ENCODE measurements at regions not wholly inside any gene's neighbourhood (a gene's known extent, or its start where the extent isn't known, plus 50 kb on each side); places are given as distances from the start of the nearest gene placed in this dataset.
A peak's percentile ranks its signal among the peaks of the same experiment; 100 is the strongest.

DNA sequence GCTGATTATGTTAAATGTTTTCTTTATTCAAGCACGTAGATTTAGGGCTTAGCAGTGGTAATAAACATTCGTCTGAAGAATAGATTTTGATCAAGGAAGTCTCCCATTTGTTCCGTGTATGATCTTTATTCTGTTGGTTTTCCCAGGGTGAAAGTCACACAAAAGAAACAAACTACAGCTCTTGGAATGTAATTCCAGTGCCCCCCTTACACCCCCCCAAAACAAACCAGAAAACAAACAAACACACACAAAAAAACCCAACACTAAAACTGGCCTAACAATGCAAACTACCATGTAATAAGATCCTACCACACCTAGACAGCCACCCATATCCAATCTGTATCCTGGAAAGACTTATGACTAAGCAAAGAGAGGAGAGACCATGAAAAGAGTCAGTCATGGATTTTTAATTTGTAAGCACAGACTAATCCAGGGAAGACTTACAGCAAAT, 196.2 kb upstream of the ELL2 start:
- no peak for DNase-seq

DNA sequence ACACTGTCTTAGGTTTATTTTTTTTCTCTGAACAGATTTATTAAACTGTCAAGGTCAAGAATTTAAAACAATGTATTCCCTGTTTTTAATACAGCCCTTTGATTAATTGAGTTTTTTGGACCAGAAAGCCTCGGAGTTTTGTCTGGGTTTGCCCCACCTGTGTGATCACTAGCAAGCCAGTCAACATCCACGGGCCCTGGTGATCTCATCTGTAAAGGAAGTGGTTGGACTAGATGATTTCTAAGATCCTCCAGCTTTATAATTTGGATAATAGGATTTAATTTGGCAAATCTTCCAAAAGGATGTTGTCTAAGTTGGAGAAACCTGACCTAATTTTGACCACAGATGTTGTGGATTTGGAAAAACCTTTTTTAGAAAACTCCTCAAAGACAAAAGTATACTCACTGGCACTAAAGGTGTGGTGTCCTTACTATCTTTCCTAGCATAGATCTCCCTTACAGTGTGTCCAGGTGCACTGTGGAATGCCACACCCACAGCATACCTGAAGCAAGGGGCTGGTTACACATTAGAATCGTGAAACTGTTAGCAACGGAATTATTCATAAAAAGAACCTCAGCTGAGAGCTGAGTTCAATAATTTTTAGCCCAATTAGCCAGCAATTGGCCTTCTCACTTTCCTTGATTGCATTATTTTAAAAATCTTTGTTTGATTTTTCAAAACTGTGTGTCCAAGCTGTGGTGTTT, 195.6 kb upstream of the ELL2 start:
- peak; percentile 1 for DNase-seq

DNA sequence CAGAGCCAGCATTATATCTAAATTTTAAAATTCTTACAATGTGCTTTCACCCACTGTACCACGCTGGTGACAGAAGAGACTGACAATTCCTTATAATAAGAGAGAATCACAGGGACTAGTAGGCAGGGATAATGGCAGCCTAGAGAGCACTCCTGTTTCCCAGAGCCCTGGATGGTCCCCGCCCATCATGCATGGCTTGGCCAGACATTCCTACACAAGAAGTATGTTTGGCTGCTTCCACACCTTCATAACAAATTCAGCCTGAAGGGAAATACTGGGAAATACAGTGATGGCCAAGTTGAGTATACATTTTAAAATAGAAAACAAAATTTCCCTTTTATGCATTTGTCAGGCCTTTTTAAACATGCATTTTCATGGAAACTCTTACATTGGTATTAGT, 193.5 kb upstream of the ELL2 start:
- no peak for DNase-seq

GRCh38 chr5:96151891-96152290, 190.2 kb upstream of the ELL2 start:
- DNase-seq = no peak

- DNase-seq = no peak
Measured at GRCh38 chr5:96150007-96150406, 188.4 kb upstream of the ELL2 start.

DNA sequence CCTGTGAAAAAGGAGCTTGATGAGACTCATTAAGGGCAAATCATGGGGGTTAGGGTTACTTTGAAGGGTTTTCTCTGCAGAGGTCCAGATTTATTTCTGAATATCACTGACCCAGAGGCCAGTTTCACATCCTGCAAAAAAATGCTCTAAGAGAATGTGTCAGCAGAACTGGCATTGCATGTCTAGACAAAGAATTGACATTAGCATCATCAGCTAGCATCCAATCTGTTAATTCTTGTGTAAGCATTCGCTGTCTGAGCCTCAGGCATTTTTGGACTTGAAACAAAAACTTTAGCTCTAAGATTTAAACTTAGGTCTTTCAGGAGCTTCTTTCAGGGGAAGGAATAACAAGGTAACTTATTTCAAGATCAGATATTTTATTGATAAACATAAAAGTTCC, 187.9 kb upstream of the ELL2 start:
- no peak for DNase-seq

- DNase-seq = no peak
Measured at GRCh38 chr5:96149021-96149420, 187.4 kb upstream of the ELL2 start.

GRCh38 chr5:96148376-96148775, 186.7 kb upstream of the ELL2 start:
- no peak for DNase-seq

- DNase-seq = no peak
Measured at GRCh38 chr5:96147866-96148265, 186.2 kb upstream of the ELL2 start.

- DNase-seq = no peak
Measured at GRCh38 chr5:96146675-96147074, 185.0 kb upstream of the ELL2 start.

DNA sequence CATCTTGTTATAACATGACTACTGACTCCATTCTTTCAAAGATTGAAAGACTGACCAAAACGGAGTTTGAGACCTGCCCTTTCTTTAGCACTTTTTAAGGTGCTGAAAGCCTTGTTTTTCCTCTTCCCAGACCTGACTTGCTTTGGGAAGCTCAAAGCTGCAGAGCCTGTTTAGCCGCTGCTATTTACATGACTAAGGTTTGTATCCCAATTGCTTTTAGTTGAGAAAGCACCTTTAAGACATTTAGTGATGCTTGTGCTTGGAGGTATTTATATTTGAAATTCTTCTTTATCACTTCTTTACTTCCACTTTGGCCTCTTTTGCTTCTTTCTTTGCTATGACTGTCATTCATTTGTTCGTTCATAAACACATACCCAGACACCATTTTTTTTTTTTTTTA, 182.6 kb upstream of the ELL2 start:
- no peak for DNase-seq

- DNase-seq = no peak
Measured at GRCh38 chr5:96143450-96143849, 181.8 kb upstream of the ELL2 start.

DNA sequence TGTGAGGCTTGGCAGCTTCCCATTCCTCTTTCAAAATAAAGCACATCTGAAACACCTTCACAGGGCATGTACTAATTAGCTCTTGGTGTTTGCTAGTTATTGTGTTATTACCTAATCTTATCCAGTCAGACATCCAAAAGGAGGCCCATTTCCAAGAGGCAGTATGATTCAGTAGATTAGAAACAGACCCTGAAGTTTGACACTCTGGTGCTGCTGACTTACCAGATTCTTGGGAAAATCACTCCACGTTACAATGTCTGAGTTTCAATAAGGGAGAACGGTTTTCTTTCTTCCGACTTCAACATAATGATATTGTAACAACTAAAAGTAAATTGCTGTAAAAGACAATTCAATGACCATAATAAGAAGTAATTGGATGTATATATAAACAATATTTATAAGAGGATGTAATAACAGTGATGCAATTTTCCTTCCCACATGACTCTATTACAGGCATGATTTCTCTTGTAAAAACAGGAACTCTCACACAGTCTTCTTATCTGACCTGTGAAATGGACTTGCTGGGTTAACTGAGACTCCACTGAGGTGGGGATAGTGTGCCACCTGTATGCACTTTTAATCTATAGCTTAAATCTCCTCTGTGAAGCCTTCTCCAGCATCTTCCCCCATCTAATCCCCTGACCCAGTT, 181.3 kb upstream of the ELL2 start:
- no peak for DNase-seq

DNA sequence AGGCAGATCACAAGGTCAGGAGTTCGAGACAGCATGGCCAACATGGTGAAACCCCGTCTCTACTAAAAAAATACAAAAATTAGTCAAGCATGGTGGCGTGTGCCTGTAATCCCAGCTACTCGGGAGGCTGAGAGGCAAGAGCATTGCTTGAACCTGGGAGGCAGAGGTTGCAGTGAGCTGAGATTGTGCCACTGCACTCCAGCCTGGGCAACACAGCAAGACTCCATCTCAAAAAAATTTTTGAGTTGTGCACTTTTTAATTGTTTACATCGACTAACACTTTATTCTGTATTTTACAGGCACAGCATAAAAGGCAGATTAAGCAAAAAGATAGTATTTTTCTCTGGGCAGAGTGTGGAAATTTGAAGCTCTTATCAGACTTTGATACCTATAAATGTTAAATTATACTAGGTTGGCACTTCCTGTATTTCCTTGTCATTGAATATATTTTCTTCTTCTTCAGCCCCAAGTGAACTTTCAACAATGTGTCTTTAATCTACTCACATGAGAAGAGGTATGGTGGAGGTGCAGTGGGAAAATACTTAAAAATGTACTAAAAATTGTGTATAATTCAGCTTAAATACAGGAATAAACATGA, 180.6 kb upstream of the ELL2 start:
- no peak for DNase-seq

DNA sequence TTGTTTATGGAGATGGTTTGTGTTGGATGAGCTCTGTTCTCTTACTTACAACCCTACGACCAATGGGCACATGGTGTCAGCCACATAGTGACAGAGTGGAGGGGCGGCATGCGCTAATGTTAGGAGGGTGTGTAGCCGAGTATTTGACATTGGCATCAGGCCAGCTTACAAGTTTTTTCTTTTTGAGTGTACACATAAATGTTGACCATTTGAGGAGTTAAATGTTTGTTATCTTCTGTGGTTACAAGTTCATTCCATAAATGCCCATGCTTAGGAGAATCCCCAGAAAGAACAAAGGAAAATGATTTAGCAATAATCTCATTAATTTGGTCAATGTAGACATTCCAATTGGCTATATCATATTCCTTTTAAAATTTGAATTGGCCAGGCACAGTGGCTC, 180.1 kb upstream of the ELL2 start:
- DNase-seq = no peak

- no peak for DNase-seq
Measured at GRCh38 chr5:96140496-96140895, 178.8 kb upstream of the ELL2 start.

DNA sequence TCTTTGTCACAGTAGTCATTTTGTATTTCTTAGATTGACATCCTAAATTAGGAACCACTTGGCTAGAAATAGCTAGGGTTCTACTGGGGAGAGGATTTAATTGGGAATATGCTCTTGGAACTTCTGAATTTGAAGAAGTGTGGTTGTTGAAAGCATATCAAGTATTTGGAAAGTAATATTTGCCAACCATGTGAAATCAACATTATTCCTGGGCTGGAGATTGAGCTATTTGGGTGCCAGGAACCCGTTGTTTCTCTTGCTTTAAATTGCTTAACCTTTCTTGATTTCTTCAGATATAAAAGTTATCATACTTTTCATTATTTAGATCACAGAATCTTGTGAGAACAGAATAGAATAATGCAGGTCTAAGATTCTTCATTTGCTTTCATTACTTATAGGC, 178.4 kb upstream of the ELL2 start:
- DNase-seq = no peak

- no peak for DNase-seq
Measured at GRCh38 chr5:96134886-96135285, 173.2 kb upstream of the ELL2 start.

DNA sequence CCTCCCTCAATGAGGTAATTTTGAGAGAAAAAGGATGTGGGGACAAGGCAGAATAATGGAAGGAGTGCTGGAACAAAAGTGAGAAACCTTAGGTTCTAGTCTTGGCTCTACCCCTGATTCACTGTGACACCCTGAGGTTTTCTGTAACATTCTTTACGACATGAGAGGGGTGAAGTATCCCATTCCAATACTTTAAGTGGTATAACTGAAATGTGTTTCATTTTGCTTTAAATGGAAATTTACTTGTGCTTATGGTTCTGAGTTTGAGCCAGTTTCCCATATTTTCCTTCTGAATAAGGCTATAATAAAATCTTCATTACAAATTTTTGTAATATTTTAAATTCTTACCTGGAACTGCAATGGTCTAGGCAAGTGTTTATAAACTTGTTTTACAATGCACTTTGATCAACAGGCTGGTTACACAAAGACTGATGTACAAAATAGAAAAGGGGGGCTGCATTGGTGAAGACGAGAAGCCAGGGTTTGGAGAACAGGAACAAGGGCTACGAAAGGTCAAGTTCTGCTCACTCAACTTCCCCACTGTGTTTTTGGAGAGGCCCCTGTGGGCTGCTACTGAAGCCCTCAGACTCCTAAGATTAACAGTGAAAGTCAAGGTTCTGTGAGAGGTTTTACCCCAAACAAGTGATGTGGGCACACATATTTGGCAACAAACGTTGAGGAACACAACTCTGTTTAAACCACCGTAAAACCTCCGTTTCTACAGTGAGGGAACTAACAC, 171.9 kb upstream of the ELL2 start:
- DNase-seq = no peak

DNA sequence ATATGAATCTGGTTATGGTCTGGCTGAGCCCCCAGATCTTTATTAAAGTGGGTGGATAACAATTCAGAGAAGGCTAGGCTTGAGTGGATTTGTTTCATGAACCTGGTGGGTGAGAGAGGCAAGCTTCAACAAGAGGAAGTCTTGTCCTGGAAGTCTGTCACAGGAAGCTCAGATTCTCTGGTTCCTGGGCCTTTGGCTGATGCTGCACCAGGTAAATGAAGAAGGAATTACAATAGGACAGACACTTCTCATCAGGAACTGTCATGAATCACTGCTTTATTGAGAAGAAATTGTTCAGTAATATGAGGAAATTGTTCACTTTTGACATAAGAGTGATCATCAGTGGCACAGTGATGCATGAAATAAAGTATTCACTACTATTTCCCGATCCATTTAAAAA, 167.6 kb upstream of the ELL2 start:
- DNase-seq = no peak

GRCh38 chr5:96128204-96128864, 166.7 kb upstream of the ELL2 start:
- no peak for DNase-seq

GRCh38 chr5:96127538-96127937, 165.9 kb upstream of the ELL2 start:
- no peak for DNase-seq

DNA sequence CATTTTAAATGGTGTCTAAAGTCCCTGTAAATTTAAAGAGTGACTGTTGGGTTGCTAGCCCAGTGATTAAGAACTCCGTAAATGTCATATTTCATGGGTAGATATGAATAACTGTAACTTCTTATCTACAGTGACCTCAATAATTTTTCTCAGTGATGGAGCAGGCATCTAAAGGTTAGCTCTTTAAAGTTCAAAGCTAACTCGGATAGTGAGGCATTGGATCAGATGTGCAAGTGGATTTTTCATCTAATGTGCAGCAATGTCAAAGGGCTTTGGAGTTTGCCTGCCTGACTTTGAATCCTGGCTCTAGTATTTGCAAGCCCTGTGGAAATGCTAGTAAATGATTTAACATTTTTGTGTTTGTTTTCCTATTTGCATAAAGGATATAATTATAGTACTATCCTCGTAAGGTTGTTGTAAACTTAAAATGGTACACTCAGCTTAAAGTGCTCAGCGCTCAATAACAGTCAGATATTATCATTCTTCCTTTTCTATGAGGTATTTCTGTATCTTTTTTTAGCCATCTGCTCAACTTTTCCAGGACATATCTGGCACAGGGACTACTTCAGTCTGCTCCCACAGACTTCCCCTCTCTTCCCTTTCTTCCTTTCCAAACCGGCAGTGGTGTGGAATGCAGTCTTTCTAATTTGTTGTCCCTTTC, 163.7 kb upstream of the ELL2 start:
- DNase-seq = no peak

Measured in NCI-H146 (cell line).